Tibial nerve (tissue), 4 donors: ENCODE measurements at regions not wholly inside any gene's neighbourhood (a gene's known extent, or its start where the extent isn't known, plus 50 kb on each side); places are given as distances from the start of the nearest gene placed in this dataset.

Source experiments
- EP300 ChIP-seq, 2 donors: sonication (generic); formaldehyde crosslinking; IDR thresholded peaks; one replicate each; pipeline ENCODE4 v1.6.1; 2017; ENCODE audit warnings: antibody characterized with exemption in 2 of 2, mild to moderate bottlenecking in 1 of 2
- POLR2A ChIP-seq, 2 donors: fragments of 450-650 bp; IDR thresholded peaks; one replicate each; pipeline ENCODE4 v1.6.1; 2017; ENCODE audit warnings: antibody characterized with exemption in 2 of 2, mild to moderate bottlenecking in 2 of 2, moderate library complexity in 2 of 2
- TF ChIP-seq, protein P1 (sequence below), 5 experiments: fragments of 200-600 bp in 3 of 5; fragments of 450-650 bp in 2 of 5; sonication (generic) in 3 of 5; IDR thresholded peaks; one replicate each; pipeline ENCODE4 v1.5.1; 2016 to 2019; ENCODE audit warnings: antibody characterized with exemption in 5 of 5, mild to moderate bottlenecking in 3 of 5, moderate library complexity in 2 of 5

- TF ChIP-seq, protein P1, sequence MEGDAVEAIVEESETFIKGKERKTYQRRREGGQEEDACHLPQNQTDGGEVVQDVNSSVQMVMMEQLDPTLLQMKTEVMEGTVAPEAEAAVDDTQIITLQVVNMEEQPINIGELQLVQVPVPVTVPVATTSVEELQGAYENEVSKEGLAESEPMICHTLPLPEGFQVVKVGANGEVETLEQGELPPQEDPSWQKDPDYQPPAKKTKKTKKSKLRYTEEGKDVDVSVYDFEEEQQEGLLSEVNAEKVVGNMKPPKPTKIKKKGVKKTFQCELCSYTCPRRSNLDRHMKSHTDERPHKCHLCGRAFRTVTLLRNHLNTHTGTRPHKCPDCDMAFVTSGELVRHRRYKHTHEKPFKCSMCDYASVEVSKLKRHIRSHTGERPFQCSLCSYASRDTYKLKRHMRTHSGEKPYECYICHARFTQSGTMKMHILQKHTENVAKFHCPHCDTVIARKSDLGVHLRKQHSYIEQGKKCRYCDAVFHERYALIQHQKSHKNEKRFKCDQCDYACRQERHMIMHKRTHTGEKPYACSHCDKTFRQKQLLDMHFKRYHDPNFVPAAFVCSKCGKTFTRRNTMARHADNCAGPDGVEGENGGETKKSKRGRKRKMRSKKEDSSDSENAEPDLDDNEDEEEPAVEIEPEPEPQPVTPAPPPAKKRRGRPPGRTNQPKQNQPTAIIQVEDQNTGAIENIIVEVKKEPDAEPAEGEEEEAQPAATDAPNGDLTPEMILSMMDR (IDR thresholded peaks at IDR 0.05) = no peak
- TF ChIP-seq POLR2A (IDR thresholded peaks at IDR 0.05) = no peak
- TF ChIP-seq EP300 (IDR thresholded peaks at IDR 0.05) = no peak
Observed at GRCh38 chr4:181536196-181536746, 706.9 kb upstream of the TENM3 start.
